HG02840 (cell line): ENCODE measurements at regions not wholly inside any gene's neighbourhood (a gene's known extent, or its start where the extent isn't known, plus 50 kb on each side); places are given as distances from the start of the nearest gene placed in this dataset.
"Not testable (repeated sequence)": the region's sequence is repeated elsewhere in the genome, so short reads cannot be mapped to it uniquely, and the experiment has no call there.

Experiments
- ATAC-seq: cut with Tn5 transposase; IDR thresholded peaks from one replicate; pipeline ENCODE4 v1.9.1; 2021; ENCODE audit warnings: mild to moderate bottlenecking, moderate library complexity, moderate number of reproducible peaks; ENCODE audit not compliant: unreplicated experiment, low FRiP score

GRCh38 chr6:100230115-100230952 lies 234.4 kb downstream of the SIM1 start:
- ATAC-seq: no peak

- ATAC-seq: no peak
Measured at GRCh38 chr6:100229512-100229911, 235.2 kb downstream of the SIM1 start.

GRCh38 chr6:100228834-100229441 lies 234.9 kb upstream of the MCHR2 start:
- ATAC-seq: peak; percentile 99

GRCh38 chr6:100228437-100228833 lies 234.4 kb upstream of the MCHR2 start:
- ATAC-seq: peak; percentile 9

GRCh38 chr6:100226811-100227210 lies 232.8 kb upstream of the MCHR2 start:
- ATAC-seq: no peak

- ATAC-seq: not testable (repeated sequence)
Measured at GRCh38 chr6:100223952-100224351, 229.9 kb upstream of the MCHR2 start.

GRCh38 chr6:100220543-100220942 lies 226.5 kb upstream of the MCHR2 start:
- ATAC-seq: no peak

GRCh38 chr6:100217225-100218012 lies 223.4 kb upstream of the MCHR2 start:
- no peak for ATAC-seq

GRCh38 chr6:100216760-100217159 lies 222.7 kb upstream of the MCHR2 start:
- ATAC-seq: no peak

GRCh38 chr6:100212131-100212530 lies 218.1 kb upstream of the MCHR2 start:
- ATAC-seq: no peak

GRCh38 chr6:100210137-100211117 lies 216.4 kb upstream of the MCHR2 start:
- no peak for ATAC-seq

GRCh38 chr6:100209323-100210136 lies 215.5 kb upstream of the MCHR2 start:
- ATAC-seq: no peak

- no peak for ATAC-seq
Measured at GRCh38 chr6:100203400-100203799, 209.4 kb upstream of the MCHR2 start.

- no peak for ATAC-seq
Measured at GRCh38 chr6:100202417-100203194, 208.6 kb upstream of the MCHR2 start.

GRCh38 chr6:100196214-100196982 lies 202.4 kb upstream of the MCHR2 start:
- not testable (repeated sequence) for ATAC-seq

GRCh38 chr6:100195244-100195643 lies 201.2 kb upstream of the MCHR2 start:
- ATAC-seq: not testable (repeated sequence)

GRCh38 chr6:100194535-100194934 lies 200.5 kb upstream of the MCHR2 start:
- ATAC-seq: no peak

- ATAC-seq: no peak
Measured at GRCh38 chr6:100188754-100189153, 194.7 kb upstream of the MCHR2 start.
